ENCODE measurements at regions not wholly inside any gene's neighbourhood (a gene's known extent, or its start where the extent isn't known, plus 50 kb on each side); places are given as distances from the start of the nearest gene placed in this dataset.

- TF ChIP-seq ATF2 (CRISPR knock-in tag; IDR thresholded peaks at IDR 0.05; ENCODE audit: borderline replicate concordance, low read depth) (no peak), ZNF425 (CRISPR knock-in tag; conservative IDR thresholded peaks at IDR 0.05) (no peak), NR2C2 (CRISPR knock-in tag; IDR thresholded peaks at IDR 0.05) (no peak), ZNF671 (CRISPR knock-in tag; IDR thresholded peaks at IDR 0.05) (no peak), OVOL2 (CRISPR knock-in tag; IDR thresholded peaks at IDR 0.05; ENCODE audit: borderline replicate concordance) (no peak), GRHL2 (CRISPR knock-in tag; IDR thresholded peaks at IDR 0.05; ENCODE audit: insufficient replicate concordance, severe bottlenecking) (no peak), ETV6 (CRISPR knock-in tag; IDR thresholded peaks at IDR 0.05) (no peak), JUN (CRISPR knock-in tag; IDR thresholded peaks at IDR 0.05) (no peak), NFATC4 (CRISPR knock-in tag; IDR thresholded peaks at IDR 0.05) (no peak), ZNF281 (CRISPR knock-in tag; IDR thresholded peaks at IDR 0.05) (no peak), ZNF219 (CRISPR knock-in tag; IDR thresholded peaks at IDR 0.05; ENCODE audit: borderline replicate concordance) (no peak)
Measured at GRCh38 chr13:86954341-86954740, 716.8 kb upstream of the SLITRK5 start (continued).

- TF ChIP-seq FOXP4 (CRISPR knock-in tag; IDR thresholded peaks at IDR 0.05) = no peak
- no peak for TF ChIP-seq STAT6 (CRISPR knock-in tag; conservative IDR thresholded peaks at IDR 0.05; ENCODE audit: low read depth)
- TF ChIP-seq ZNF263 (CRISPR knock-in tag; IDR thresholded peaks at IDR 0.05; ENCODE audit: low read depth) = no peak
- no peak for TF ChIP-seq ZBTB21 (CRISPR knock-in tag; IDR thresholded peaks at IDR 0.05; ENCODE audit: borderline replicate concordance)
- TF ChIP-seq IRF2 (CRISPR knock-in tag; IDR thresholded peaks at IDR 0.05; ENCODE audit: borderline replicate concordance, low read depth) = no peak
- TF ChIP-seq TCF7 (CRISPR knock-in tag; IDR thresholded peaks at IDR 0.05; ENCODE audit: low read depth) = no peak
- TF ChIP-seq NFE2L1 (CRISPR knock-in tag; IDR thresholded peaks at IDR 0.05) = no peak
- no peak for TF ChIP-seq GRHL2 (CRISPR knock-in tag; IDR thresholded peaks at IDR 0.05; ENCODE audit: insufficient replicate concordance, severe bottlenecking)
- H3K4me1 Mint-ChIP-seq = no peaks in the 10 kb centered on the region
- ChIA-PET POLR2A (no interaction called here), CTCF (no interaction called here)
- H3K9me3 Mint-ChIP-seq = peaks cover 9% of the 10 kb centered on the region
- DNase-seq (ENCODE audit: low spot score) (no peak), ATAC-seq (no peak)
- H3K27me3 Mint-ChIP-seq (ENCODE audit: low read depth) = no peaks in the 10 kb centered on the region
- H3K36me3 Mint-ChIP-seq = no peaks in the 10 kb centered on the region
- H3K4me3 Mint-ChIP-seq = no peak overlapping the region
- no peak overlapping the region for H3K27ac Mint-ChIP-seq
Measured at GRCh38 chr13:86960876-86961275, 710.3 kb upstream of the SLITRK5 start.

Data from WTC11 (cell line).